PC-3 (cell line): ENCODE measurements at regions not wholly inside any gene's neighbourhood (a gene's known extent, or its start where the extent isn't known, plus 50 kb on each side); places are given as distances from the start of the nearest gene placed in this dataset.

Experiments
- ATAC-seq: fragments of 200-7000 bp; cut with Tn5 transposase; 2 replicates; pipeline ENCODE4 v1.9.1; 2020; ENCODE audit warnings: mild to moderate bottlenecking, moderate library complexity
- BruUV-seq: library from RNA; stranded (reverse); fragments of 400-500 nt; replicated peaks from 2 replicates; lab custom pipeline; 2021; lab: Mats Ljungman, UMichigan
- CTCF ChIA-PET: fragments of 300-600 bp; sonication (Branson Sonifier 250); formaldehyde crosslinking; loops from one replicate; lab custom pipeline; 2022; ENCODE audit warnings: antibody characterized with exemption; lab: Charles Lee
- POLR2A ChIA-PET: fragments of 300-600 bp; sonication (Branson Sonifier 250); formaldehyde crosslinking; loops from one replicate; lab custom pipeline; 2022; ENCODE audit warnings: antibody characterized with exemption; ENCODE audit not compliant: unreplicated experiment; lab: Charles Lee
- DNase-seq: peaks from one replicate; pipeline ENCODE4 v3.0.0-alpha.2; 2015
- H2AFZ ChIP-seq: fragments of 300-600 bp; sonication (generic); 2 replicates; pipeline ENCODE4 v1.6.0; 2016; ENCODE audit warnings: antibody characterized with exemption, low read length
- H3F3A ChIP-seq: fragments of 300-600 bp; sonication (generic); one replicate; pipeline ENCODE4 v1.6.0; 2017; ENCODE audit warnings: antibody characterized with exemption, low read length, control low read depth, mild to moderate bottlenecking; ENCODE audit not compliant: unreplicated experiment
- H3K27ac ChIP-seq: fragments of 300-600 bp; sonication (generic); 2 replicates; pipeline ENCODE4 v1.5.1; 2016; ENCODE audit warnings: mild to moderate bottlenecking, low read length
- H3K27me3 ChIP-seq: fragments of 300-600 bp; sonication (generic); 2 replicates; pipeline ENCODE4 v1.6.1; 2016; ENCODE audit warnings: low read length, mixed read lengths
- H3K36me3 ChIP-seq: fragments of 300-600 bp; sonication (generic); 2 replicates; pipeline ENCODE4 v1.6.1; 2016; ENCODE audit warnings: low read depth, mixed run types, low read length, mixed read lengths
- H3K4me1 ChIP-seq: fragments of 300-600 bp; sonication (generic); 2 replicates; pipeline ENCODE4 v1.5.1; 2016; ENCODE audit warnings: low read length; ENCODE audit not compliant: insufficient read depth
- H3K4me2 ChIP-seq: fragments of 300-600 bp; sonication (generic); 2 replicates; pipeline ENCODE4 v1.6.0; 2016; ENCODE audit warnings: low read length
- H3K4me3 ChIP-seq: fragments of 300-600 bp; sonication (generic); 2 replicates; pipeline ENCODE4 v1.5.1; 2016; ENCODE audit warnings: mild to moderate bottlenecking, low read length, mixed read lengths
- H3K79me2 ChIP-seq: fragments of 300-600 bp; sonication (generic); 2 replicates; pipeline ENCODE4 v1.6.1; 2017; ENCODE audit warnings: low read length, mixed read lengths
- H3K9ac ChIP-seq: fragments of 300-600 bp; sonication (generic); 2 replicates; pipeline ENCODE4 v1.6.0; 2016; ENCODE audit warnings: mild to moderate bottlenecking, low read length
- H3K9me2 ChIP-seq: fragments of 300-600 bp; sonication (generic); replicated peaks from 2 replicates; pipeline ENCODE4 v1.6.1; 2016; ENCODE audit warnings: mixed run types, low read length, mixed read lengths
- H3K9me3 ChIP-seq: fragments of 300-600 bp; sonication (generic); 2 replicates; pipeline ENCODE4 v1.6.1; 2016; ENCODE audit warnings: low read length, mixed read lengths
- H4K20me1 ChIP-seq: fragments of 300-600 bp; sonication (generic); 2 replicates; pipeline ENCODE4 v1.6.1; 2016; ENCODE audit warnings: low read length, mixed read lengths
- EZH2 ChIP-seq: fragments of 300-600 bp; sonication (generic); IDR thresholded peaks from one replicate; pipeline ENCODE4 v1.6.1; 2017; ENCODE audit warnings: antibody characterized with exemption, mild to moderate bottlenecking, low read length; ENCODE audit not compliant: unreplicated experiment
- EZH2phosphoT487 ChIP-seq: fragments of 300-600 bp; sonication (generic); IDR thresholded peaks from 2 replicates; pipeline ENCODE4 v1.6.1; 2018; ENCODE audit warnings: mild to moderate bottlenecking, antibody characterized with exemption, low read length, borderline replicate concordance
- intact Hi-C: fragments of 100-400 bp; cut with micrococcal nuclease; formaldehyde crosslinking; loops from 2 replicates; pipeline ENCODE4 v1.9.0; 2023
- TF ChIP-seq, protein P1 (sequence below): fragments of 300-600 bp; sonication (generic); conservative IDR thresholded peaks from 2 replicates; pipeline ENCODE4 v1.5.1; 2017; ENCODE audit warnings: antibody characterized with exemption, low read depth, mild to moderate bottlenecking, low read length

DNA sequence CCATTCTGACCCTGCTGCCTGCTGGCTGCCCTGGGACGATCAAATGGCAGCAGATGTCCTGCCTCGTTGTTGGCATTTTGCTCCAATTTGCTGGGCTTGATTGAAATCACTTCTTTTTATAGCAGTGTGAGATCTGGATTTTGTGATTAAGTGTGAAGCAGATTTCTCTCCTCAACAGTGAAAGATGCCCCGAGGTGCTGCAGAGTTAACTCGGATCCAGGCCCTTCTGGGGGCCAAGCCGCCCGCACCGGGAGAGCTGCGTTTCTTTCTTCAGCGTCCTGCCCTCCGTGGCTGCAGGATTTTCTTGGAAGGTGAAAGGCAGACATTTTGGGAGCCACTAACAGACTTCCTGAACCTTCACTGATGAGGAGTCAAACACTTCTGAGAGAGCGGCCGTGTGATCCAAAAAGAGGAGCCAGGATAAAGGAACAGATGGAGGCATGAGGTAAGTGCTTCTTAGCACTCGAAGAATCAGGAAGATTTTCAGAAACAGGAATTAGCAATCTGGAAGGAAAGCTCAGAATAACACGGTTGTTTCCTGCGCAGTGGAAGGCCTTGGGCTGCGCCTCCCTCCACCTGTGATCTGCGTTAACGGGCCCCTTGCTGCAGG is 139.5 kb upstream of the AFDN start:
- no peak overlapping the region for H3K9ac ChIP-seq
- intact Hi-C loops, result no loop called here
- H3K79me2 ChIP-seq, result no peaks in the 10 kb centered on the region
- no peaks in the 10 kb centered on the region for H3K27me3 ChIP-seq
- no peaks in the 10 kb centered on the region for H4K20me1 ChIP-seq
- no peak overlapping the region for H3K4me2 ChIP-seq
- TF ChIP-seq EZH2, result no peak
- no peak for TF ChIP-seq EZH2phosphoT487
- TF ChIP-seq, protein P1, sequence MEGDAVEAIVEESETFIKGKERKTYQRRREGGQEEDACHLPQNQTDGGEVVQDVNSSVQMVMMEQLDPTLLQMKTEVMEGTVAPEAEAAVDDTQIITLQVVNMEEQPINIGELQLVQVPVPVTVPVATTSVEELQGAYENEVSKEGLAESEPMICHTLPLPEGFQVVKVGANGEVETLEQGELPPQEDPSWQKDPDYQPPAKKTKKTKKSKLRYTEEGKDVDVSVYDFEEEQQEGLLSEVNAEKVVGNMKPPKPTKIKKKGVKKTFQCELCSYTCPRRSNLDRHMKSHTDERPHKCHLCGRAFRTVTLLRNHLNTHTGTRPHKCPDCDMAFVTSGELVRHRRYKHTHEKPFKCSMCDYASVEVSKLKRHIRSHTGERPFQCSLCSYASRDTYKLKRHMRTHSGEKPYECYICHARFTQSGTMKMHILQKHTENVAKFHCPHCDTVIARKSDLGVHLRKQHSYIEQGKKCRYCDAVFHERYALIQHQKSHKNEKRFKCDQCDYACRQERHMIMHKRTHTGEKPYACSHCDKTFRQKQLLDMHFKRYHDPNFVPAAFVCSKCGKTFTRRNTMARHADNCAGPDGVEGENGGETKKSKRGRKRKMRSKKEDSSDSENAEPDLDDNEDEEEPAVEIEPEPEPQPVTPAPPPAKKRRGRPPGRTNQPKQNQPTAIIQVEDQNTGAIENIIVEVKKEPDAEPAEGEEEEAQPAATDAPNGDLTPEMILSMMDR, result no peak
- no peaks in the 10 kb centered on the region for H3K9me3 ChIP-seq
- no peak overlapping the region for H3K4me3 ChIP-seq
- no peak overlapping the region for H3K27ac ChIP-seq
- no peaks in the 10 kb centered on the region for H3F3A ChIP-seq
- no TSS peak for BruUV-seq
- POLR2A ChIA-PET, result no interaction called here
- ATAC-seq (no peak), DNase-seq (no peak)
- no peak overlapping the region for H2AFZ ChIP-seq
- peaks cover 13% of the 10 kb centered on the region for H3K4me1 ChIP-seq
- no peaks in the 10 kb centered on the region for H3K36me3 ChIP-seq
- CTCF ChIA-PET, result no interaction called here
- H3K9me2 ChIP-seq, result no peaks in the 10 kb centered on the region

- Histone ChIP-seq H2AFZ (no peak overlapping the region), H3K27ac (no peak overlapping the region), H3K27me3 (no peaks in the 10 kb centered on the region), H3F3A (no peaks in the 10 kb centered on the region), H4K20me1 (no peaks in the 10 kb centered on the region), H3K4me1 (peaks cover 8% of the 10 kb centered on the region), H3K9me2 (no peaks in the 10 kb centered on the region), H3K4me3 (no peak overlapping the region), H3K79me2 (no peaks in the 10 kb centered on the region), H3K9ac (no peak overlapping the region), H3K9me3 (no peaks in the 10 kb centered on the region), H3K36me3 (no peaks in the 10 kb centered on the region), H3K4me2 (no peak overlapping the region)
- ATAC-seq, result no peak
- POLR2A ChIA-PET, result no interaction called here
- CTCF ChIA-PET, result no interaction called here
- BruUV-seq, result no TSS peak
- no peak for TF ChIP-seq EZH2
- TF ChIP-seq, protein P1, result no peak
- TF ChIP-seq EZH2phosphoT487, result no peak
- intact Hi-C loops, result no loop called here
- no peak for DNase-seq
Measured at GRCh38 chr6:167688123-167688522, 138.6 kb upstream of the AFDN start.

GRCh38 chr6:167689278-167689677 is 137.4 kb upstream of the AFDN start:
- DNase-seq (no peak), ATAC-seq (no peak)
- ChIA-PET POLR2A (no interaction called here), CTCF (no interaction called here)
- Histone ChIP-seq H3F3A (no peaks in the 10 kb centered on the region), H3K36me3 (no peaks in the 10 kb centered on the region), H3K27ac (no peak overlapping the region), H2AFZ (no peak overlapping the region), H3K79me2 (no peaks in the 10 kb centered on the region), H3K27me3 (no peaks in the 10 kb centered on the region), H3K4me2 (no peak overlapping the region), H3K9me3 (no peaks in the 10 kb centered on the region), H3K4me1 (no peaks in the 10 kb centered on the region), H3K9me2 (no peaks in the 10 kb centered on the region), H3K9ac (no peak overlapping the region), H3K4me3 (no peak overlapping the region), H4K20me1 (no peaks in the 10 kb centered on the region)
- TF ChIP-seq EZH2phosphoT487 (no peak), EZH2 (no peak)
- TF ChIP-seq, protein P1, result no peak
- intact Hi-C loops, result no loop called here
- no TSS peak for BruUV-seq
